Prostate gland (tissue), 2 donors: ENCODE measurements at regions not wholly inside any gene's neighbourhood (a gene's known extent, or its start where the extent isn't known, plus 50 kb on each side); places are given as distances from the start of the nearest gene placed in this dataset.

ENCODE experiments used
- POLR2A ChIP-seq: fragments of 450-650 bp; IDR thresholded peaks from one replicate; pipeline ENCODE4 v1.6.1; 2016; ENCODE audit warnings: antibody characterized with exemption, mild to moderate bottlenecking
- POLR2AphosphoS5 ChIP-seq: sonication (generic); formaldehyde crosslinking; IDR thresholded peaks from one replicate; pipeline ENCODE4 v1.6.1; 2017; ENCODE audit warnings: antibody characterized with exemption
- TF ChIP-seq, protein P1 (sequence below), 4 experiments: fragments of 200-600 bp in 2 of 4; fragments of 450-650 bp in 2 of 4; sonication (generic) in 2 of 4; IDR thresholded peaks; 1 replicate in 3 of 4; 2 replicates in 1 of 4; pipeline ENCODE4 v1.5.1; 2016 to 2019; ENCODE audit warnings: antibody characterized with exemption in 4 of 4, mild to moderate bottlenecking in 2 of 4, moderate library complexity in 2 of 4

DNA sequence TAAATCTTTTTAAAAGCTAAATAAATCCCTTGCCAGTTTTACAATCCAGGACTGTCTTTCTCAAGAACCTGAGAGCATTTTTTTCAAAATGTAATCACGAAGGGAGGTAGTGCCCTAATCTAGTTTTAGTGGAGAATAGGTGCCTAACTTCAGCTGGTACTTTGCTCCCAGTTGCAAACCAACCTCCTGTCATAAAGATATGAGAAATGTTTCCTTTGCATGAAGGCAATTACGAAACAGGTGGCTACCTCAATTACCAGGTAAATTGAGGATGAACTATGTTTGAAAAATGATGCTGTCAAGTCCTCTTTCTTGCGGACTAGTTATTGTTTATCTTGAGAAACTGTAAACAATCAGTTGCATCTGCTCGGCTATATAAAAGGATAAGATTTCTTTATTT lies 437.9 kb downstream of the DAD1 start:
- TF ChIP-seq, protein P1, sequence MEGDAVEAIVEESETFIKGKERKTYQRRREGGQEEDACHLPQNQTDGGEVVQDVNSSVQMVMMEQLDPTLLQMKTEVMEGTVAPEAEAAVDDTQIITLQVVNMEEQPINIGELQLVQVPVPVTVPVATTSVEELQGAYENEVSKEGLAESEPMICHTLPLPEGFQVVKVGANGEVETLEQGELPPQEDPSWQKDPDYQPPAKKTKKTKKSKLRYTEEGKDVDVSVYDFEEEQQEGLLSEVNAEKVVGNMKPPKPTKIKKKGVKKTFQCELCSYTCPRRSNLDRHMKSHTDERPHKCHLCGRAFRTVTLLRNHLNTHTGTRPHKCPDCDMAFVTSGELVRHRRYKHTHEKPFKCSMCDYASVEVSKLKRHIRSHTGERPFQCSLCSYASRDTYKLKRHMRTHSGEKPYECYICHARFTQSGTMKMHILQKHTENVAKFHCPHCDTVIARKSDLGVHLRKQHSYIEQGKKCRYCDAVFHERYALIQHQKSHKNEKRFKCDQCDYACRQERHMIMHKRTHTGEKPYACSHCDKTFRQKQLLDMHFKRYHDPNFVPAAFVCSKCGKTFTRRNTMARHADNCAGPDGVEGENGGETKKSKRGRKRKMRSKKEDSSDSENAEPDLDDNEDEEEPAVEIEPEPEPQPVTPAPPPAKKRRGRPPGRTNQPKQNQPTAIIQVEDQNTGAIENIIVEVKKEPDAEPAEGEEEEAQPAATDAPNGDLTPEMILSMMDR (IDR thresholded peaks at IDR 0.05) = no peak
- no peak for TF ChIP-seq POLR2A
- TF ChIP-seq POLR2AphosphoS5 = no peak
